GM23248 (cell line): ENCODE measurements at regions not wholly inside any gene's neighbourhood (a gene's known extent, or its start where the extent isn't known, plus 50 kb on each side); places are given as distances from the start of the nearest gene placed in this dataset.

Experiments
- DNase-seq: peaks from one replicate; pipeline ENCODE4 v3.0.0-alpha.2; 2015
- H2AFZ ChIP-seq: fragments of 200-600 bp; sonication (generic); 2 replicates; pipeline ENCODE4 v1.6.1; 2016; ENCODE audit warnings: antibody characterized with exemption
- H3F3A ChIP-seq: fragments of 200-600 bp; sonication (generic); 2 replicates; pipeline ENCODE4 v1.6.1; 2016; ENCODE audit warnings: mild to moderate bottlenecking, antibody characterized with exemption, mixed run types; ENCODE audit not compliant: insufficient read depth
- H3K27ac ChIP-seq: fragments of 200-600 bp; sonication (generic); 2 replicates; pipeline ENCODE4 v1.5.1; 2016; ENCODE audit warnings: mild to moderate bottlenecking
- H3K27me3 ChIP-seq: fragments of 200-600 bp; sonication (generic); replicated peaks from 2 replicates; pipeline ENCODE4 v1.6.1; 2016; ENCODE audit warnings: mild to moderate bottlenecking; ENCODE audit not compliant: insufficient read depth
- H3K36me3 ChIP-seq: fragments of 200-600 bp; sonication (generic); 2 replicates; pipeline ENCODE4 v1.6.1; 2016; ENCODE audit warnings: low read depth, mild to moderate bottlenecking
- H3K4me1 ChIP-seq: fragments of 200-600 bp; sonication (generic); 2 replicates; pipeline ENCODE4 v1.6.1; 2016; ENCODE audit warnings: mild to moderate bottlenecking; ENCODE audit not compliant: insufficient read depth
- H3K4me2 ChIP-seq: fragments of 200-600 bp; sonication (generic); one replicate; pipeline ENCODE4 v1.6.1; 2016; ENCODE audit warnings: mild to moderate bottlenecking; ENCODE audit not compliant: unreplicated experiment
- H3K4me3 ChIP-seq: fragments of 200-600 bp; sonication (generic); 2 replicates; pipeline ENCODE4 v1.5.1; 2016; ENCODE audit warnings: mild to moderate bottlenecking
- H3K79me2 ChIP-seq: fragments of 200-600 bp; sonication (generic); 2 replicates; pipeline ENCODE4 v1.6.1; 2016; ENCODE audit warnings: mild to moderate bottlenecking; ENCODE audit not compliant: insufficient read depth
- H3K9ac ChIP-seq: fragments of 200-600 bp; sonication (generic); 2 replicates; pipeline ENCODE4 v1.6.1; 2016; ENCODE audit warnings: mild to moderate bottlenecking
- H3K9me2 ChIP-seq: fragments of 200-600 bp; sonication (generic); 2 replicates; pipeline ENCODE4 v1.6.1; 2016; ENCODE audit warnings: mixed run types, mild to moderate bottlenecking, moderate library complexity; ENCODE audit not compliant: insufficient read depth
- H3K9me3 ChIP-seq: fragments of 200-600 bp; sonication (generic); one replicate; pipeline ENCODE4 v1.6.1; 2017; ENCODE audit warnings: low read depth
- H4K20me1 ChIP-seq: fragments of 200-600 bp; sonication (generic); 2 replicates; pipeline ENCODE4 v1.6.0; 2016; ENCODE audit not compliant: insufficient read depth
- EZH2 ChIP-seq: fragments of 200-600 bp; sonication (generic); IDR thresholded peaks from 2 replicates; pipeline ENCODE4 v1.6.1; 2018; ENCODE audit warnings: antibody characterized with exemption, mild to moderate bottlenecking; ENCODE audit not compliant: insufficient read depth, poor library complexity, severe bottlenecking
- EZH2phosphoT487 ChIP-seq: fragments of 200-600 bp; sonication (generic); IDR thresholded peaks from 2 replicates; pipeline ENCODE4 v1.6.1; 2018; ENCODE audit warnings: antibody characterized with exemption, moderate library complexity, mild to moderate bottlenecking, low read depth; ENCODE audit not compliant: insufficient read depth
- WGBS, 2 experiments: methylation state at CpG; one replicate each; pipeline ENCODE4 v1.1.6; 2015 to 2017; ENCODE audit warnings: low lambda C conversion rate in 2 of 2, low coverage in 1 of 2; ENCODE audit errors: missing lambda C conversion rate in 2 of 2; 5-methylcytosine and 5-hydroxymethylcytosine counted together
- in situ Hi-C: fragments of 300-500 bp; cut with MboI; formaldehyde crosslinking; loops from 2 replicates; pipeline ENCODE4 v1.15.0; 2020

DNA sequence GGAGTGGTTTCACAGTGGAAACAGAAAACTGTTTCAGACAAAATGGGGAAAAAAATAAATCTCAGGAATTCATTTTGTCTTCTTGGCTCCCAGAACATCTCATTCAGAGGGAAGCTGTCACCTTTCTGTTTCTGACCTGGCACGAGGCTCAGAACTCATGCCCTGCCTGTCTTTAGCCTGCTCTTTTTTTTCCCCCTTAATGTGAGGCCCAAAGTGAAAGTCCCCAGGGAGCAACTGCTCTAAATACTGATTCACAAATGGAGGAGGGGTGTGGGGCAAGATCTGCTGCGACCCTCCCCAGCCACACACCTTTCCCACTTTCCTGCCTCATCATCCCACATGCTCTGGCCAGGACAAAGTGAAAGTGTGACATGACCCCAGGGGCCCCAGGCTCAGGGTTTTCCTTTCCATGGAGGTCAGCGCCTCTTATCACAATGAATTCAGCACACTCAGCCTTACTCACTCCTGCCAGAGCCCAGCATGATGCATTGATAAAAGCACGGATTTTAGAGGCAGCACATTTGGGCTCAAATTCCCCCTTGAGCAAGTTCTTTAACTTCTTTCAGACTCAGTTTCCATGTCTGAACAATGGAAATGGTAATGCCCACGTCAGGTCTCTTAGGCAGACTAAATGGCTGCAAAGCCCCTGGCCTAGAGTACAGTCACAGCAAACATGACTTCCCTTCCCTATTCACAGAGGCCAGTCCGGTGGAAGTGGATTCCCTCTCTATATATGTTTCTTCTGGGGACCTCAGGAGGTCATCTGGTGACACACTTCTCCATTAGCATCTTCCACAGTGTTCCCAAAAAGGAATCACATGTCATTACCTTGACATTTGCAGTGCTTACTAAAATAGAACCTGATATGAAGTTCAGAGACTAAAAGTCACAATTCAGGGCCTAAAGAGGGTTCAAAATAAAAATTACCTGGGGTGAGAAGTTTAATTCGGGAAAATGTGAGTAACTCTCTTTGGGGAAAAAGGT, 55.3 kb upstream of the TMEM163 start:
- WGBS, 2 experiments = 14 to 16% methylated on average over 7 of the region's 7 CpGs
- in situ Hi-C loops = no loop called here
- DNase-seq = no peak
- Histone ChIP-seq H3K36me3 (no peaks in the 10 kb centered on the region), H3K4me3 (no peak overlapping the region), H3K9ac (no peak overlapping the region), H3K27me3 (no peaks in the 10 kb centered on the region), H3F3A (no peaks in the 10 kb centered on the region), H3K4me1 (no peaks in the 10 kb centered on the region), H2AFZ (no peak overlapping the region), H3K27ac (no peak overlapping the region), H3K79me2 (no peaks in the 10 kb centered on the region), H4K20me1 (no peaks in the 10 kb centered on the region), H3K4me2 (no peak overlapping the region), H3K9me3 (no peaks in the 10 kb centered on the region), H3K9me2 (no peaks in the 10 kb centered on the region)
- no peak for TF ChIP-seq EZH2phosphoT487
- TF ChIP-seq EZH2 = no peak

DNA sequence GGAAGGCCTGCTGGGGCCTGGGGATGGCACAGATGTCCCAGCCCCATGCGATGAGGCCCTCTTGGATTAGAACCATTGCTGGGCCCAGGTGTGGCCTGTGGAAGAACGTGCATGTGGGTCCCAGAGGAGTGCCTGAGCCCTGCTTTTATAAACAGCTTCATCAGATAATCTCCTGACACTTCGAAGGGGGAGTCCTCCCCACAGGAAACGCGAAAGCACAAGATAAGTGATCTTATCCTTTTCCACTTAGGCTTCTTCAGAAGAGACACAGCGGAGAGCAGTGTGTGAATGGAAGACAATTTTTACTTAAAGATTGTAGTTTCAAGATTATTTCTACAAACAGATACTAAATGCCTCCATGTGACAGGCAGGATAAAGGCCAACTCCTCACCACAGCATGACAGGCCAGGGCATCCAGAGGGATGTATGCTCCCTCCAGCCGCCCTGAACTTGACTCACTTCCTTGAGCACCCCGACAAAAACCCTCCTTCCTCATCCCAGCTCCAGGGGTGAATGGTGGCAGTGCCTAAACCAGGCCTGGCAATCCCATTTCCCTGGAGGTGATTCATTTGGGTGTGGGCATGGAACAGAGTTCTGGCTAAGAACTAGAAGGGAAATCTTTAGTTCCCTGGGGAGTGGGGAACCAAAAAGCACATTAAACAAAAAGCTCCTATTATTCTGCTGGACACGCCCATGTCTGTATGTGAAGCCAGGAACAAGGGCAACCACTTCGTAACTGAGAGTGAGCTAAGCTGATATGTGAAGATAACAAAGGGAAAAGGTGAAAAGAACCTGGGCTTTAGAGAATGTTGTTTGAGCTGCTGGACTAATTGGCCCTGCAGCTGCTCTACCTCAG, 56.2 kb upstream of the TMEM163 start:
- in situ Hi-C loops = no loop called here
- H2AFZ ChIP-seq = no peak overlapping the region

DNA sequence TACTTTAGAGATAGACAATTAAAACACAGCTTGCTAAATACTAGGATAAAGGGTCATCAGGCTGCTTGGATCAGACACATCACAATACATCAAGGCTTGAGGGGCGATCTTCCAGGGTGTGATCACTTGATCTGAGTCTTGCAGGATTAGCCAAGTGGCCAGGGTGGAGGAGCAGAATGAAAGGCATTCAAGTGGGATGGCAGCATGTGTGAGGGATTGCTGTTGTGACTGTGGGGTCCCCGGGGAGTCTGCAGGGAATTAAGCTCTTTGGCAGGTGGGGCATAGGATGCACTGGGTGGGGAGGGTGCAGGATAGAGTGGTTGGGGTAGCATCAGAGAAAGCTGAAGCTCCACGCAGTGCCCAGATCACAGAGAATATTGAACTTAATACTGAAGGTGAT, 58.0 kb upstream of the TMEM163 start:
- H4K20me1 ChIP-seq = no peaks in the 10 kb centered on the region
- H3K27me3 ChIP-seq = no peaks in the 10 kb centered on the region
- TF ChIP-seq EZH2 (no peak), EZH2phosphoT487 (no peak)
- no peaks in the 10 kb centered on the region for H3K9me3 ChIP-seq
- H3K9me2 ChIP-seq = no peaks in the 10 kb centered on the region
- H3K4me3 ChIP-seq = no peak overlapping the region
- H3K79me2 ChIP-seq = no peaks in the 10 kb centered on the region
- H3K36me3 ChIP-seq = no peaks in the 10 kb centered on the region
- in situ Hi-C loops = no loop called here
- no peak overlapping the region for H2AFZ ChIP-seq
- no peak overlapping the region for H3K9ac ChIP-seq
- H3K27ac ChIP-seq = no peak overlapping the region
- no peak overlapping the region for H3K4me2 ChIP-seq
- no peaks in the 10 kb centered on the region for H3F3A ChIP-seq
- no peak for DNase-seq
- 34 to 39% methylated on average over 3 of the region's 3 CpGs for WGBS, 2 experiments
- no peaks in the 10 kb centered on the region for H3K4me1 ChIP-seq

More for the DNA sequence above, 56.2 kb upstream of the TMEM163 start:
- H3K79me2 ChIP-seq = no peaks in the 10 kb centered on the region
- H3K9ac ChIP-seq = no peak overlapping the region
- H3K9me2 ChIP-seq = no peaks in the 10 kb centered on the region
- H4K20me1 ChIP-seq = no peaks in the 10 kb centered on the region
- H3K27me3 ChIP-seq = no peaks in the 10 kb centered on the region
- H3K36me3 ChIP-seq = no peaks in the 10 kb centered on the region
- H3K4me1 ChIP-seq = no peaks in the 10 kb centered on the region
- H3K27ac ChIP-seq = no peak overlapping the region
- no peak overlapping the region for H3K4me2 ChIP-seq
- H3F3A ChIP-seq = no peaks in the 10 kb centered on the region
- H3K4me3 ChIP-seq = no peak overlapping the region
- peak; percentile 30 for DNase-seq
- no peaks in the 10 kb centered on the region for H3K9me3 ChIP-seq
- no peak for TF ChIP-seq EZH2
- no peak for TF ChIP-seq EZH2phosphoT487
- 26 to 31% methylated on average over 10 of the region's 10 CpGs for WGBS, 2 experiments

DNA sequence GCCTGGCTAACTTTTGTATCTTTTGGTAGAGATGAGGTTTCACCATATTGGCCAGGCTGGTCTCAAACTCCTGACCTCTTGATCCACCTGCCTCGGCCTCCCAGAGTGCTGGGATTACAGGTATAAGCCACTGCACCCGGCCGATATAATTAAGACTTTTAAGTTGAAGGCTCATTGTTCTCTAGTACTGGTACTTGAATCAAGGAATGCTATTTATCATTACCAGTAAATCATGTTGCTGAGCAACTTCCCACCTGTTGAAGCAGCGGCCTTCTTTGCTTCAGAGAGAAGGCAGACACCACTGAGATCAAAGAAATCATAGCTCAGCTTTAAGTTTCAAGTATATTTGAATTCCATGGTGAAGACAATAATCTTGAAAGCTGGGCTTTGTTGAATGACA, 58.8 kb upstream of the TMEM163 start:
- Histone ChIP-seq H3K4me2 (no peak overlapping the region), H2AFZ (no peak overlapping the region), H3F3A (no peaks in the 10 kb centered on the region), H4K20me1 (no peaks in the 10 kb centered on the region), H3K9me3 (no peaks in the 10 kb centered on the region), H3K36me3 (no peaks in the 10 kb centered on the region), H3K79me2 (no peaks in the 10 kb centered on the region), H3K27ac (no peak overlapping the region), H3K27me3 (no peaks in the 10 kb centered on the region), H3K4me1 (no peaks in the 10 kb centered on the region), H3K4me3 (no peak overlapping the region), H3K9me2 (no peaks in the 10 kb centered on the region), H3K9ac (no peak overlapping the region)
- TF ChIP-seq EZH2 (no peak), EZH2phosphoT487 (no peak)
- whole genome bisulfite sequencing, 2 experiments = 49 to 52% methylated on average over 4 of the region's 4 CpGs
- no peak for DNase-seq
- in situ Hi-C loops = no loop called here
